Thyroid gland (tissue), 4 donors: ENCODE measurements at regions not wholly inside any gene's neighbourhood (a gene's known extent, or its start where the extent isn't known, plus 50 kb on each side); places are given as distances from the start of the nearest gene placed in this dataset.

Source experiments
- CTCF ChIP-seq, 6 experiments: fragments of 200-600 bp in 3 of 6; fragments of 450-650 bp in 3 of 6; sonication (generic) in 3 of 6; IDR thresholded peaks; one replicate each; pipeline ENCODE4 v1.5.1; 2016 to 2019; ENCODE audit warnings: antibody characterized with exemption in 6 of 6, mild to moderate bottlenecking in 2 of 6, inconsistent platforms in 1 of 6, moderate library complexity in 1 of 6
- POLR2A ChIP-seq, 2 donors: fragments of 450-650 bp; IDR thresholded peaks; one replicate each; pipeline ENCODE4 v1.6.1; 2017; ENCODE audit warnings: antibody characterized with exemption in 2 of 2, mild to moderate bottlenecking in 2 of 2, moderate library complexity in 1 of 2

- TF ChIP-seq CTCF (IDR thresholded peaks at IDR 0.05) (no peak), POLR2A (IDR thresholded peaks at IDR 0.05) (no peak)
Measured at GRCh38 chr5:2251298-2251697, 368.6 kb upstream of the IRX4 start.
